Skeletal muscle satellite cell (primary cell): ENCODE measurements at regions not wholly inside any gene's neighbourhood (a gene's known extent, or its start where the extent isn't known, plus 50 kb on each side); places are given as distances from the start of the nearest gene placed in this dataset.

Source experiments
- H3K27me3 ChIP-seq: 2 replicates; pipeline ENCODE4 v1.7.0; 2013; ENCODE audit warnings: low read length; ENCODE audit not compliant: control insufficient read depth, insufficient read depth
- H3K36me3 ChIP-seq: 2 replicates; pipeline ENCODE4 v1.7.0; 2013; ENCODE audit warnings: mild to moderate bottlenecking, control low read depth, low read length; ENCODE audit not compliant: insufficient read depth
- H3K4me1 ChIP-seq: 2 replicates; pipeline ENCODE4 v1.7.0; 2013; ENCODE audit warnings: low read length; ENCODE audit not compliant: control insufficient read depth, insufficient read depth
- H3K4me2 ChIP-seq: 2 replicates; pipeline ENCODE4 v1.7.0; 2013; ENCODE audit warnings: mild to moderate bottlenecking, low read length
- H3K4me3 ChIP-seq: 2 replicates; pipeline ENCODE4 v1.7.0; 2013; ENCODE audit warnings: low read length
- H3K9ac ChIP-seq: 2 replicates; pipeline ENCODE4 v1.7.0; 2013; ENCODE audit warnings: mild to moderate bottlenecking, low read depth, low read length, moderate library complexity
- H3K9me3 ChIP-seq: replicated peaks from 2 replicates; pipeline ENCODE4 v1.7.0; 2013; ENCODE audit warnings: mild to moderate bottlenecking, control low read depth, low read length

DNA sequence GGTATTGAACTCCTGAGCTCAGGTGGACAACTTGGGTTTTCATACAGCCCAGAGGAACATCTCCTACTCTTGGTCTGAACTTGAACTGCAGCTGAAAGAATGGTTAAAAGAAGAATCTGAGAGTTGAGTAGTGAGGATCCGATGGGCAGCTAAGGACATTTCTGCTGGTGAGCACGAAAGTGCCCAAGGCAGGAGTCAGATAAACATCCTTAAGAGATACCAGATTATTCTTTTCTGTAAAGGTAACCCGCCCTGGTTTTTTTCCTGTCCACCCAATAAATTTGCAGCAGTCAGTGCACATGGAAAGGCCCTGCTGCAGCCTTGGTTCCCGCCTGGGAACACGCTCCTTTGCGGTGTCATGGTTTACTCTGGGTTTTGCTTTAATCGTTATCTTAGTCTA lies 78.4 kb upstream of the ARHGEF7 start:
- Histone ChIP-seq H3K27me3 (peaks cover 28% of the 10 kb centered on the region), H3K4me2 (no peak overlapping the region), H3K36me3 (no peaks in the 10 kb centered on the region), H3K4me3 (no peak overlapping the region), H3K9me3 (no peaks in the 10 kb centered on the region), H3K9ac (no peak overlapping the region), H3K4me1 (peaks cover 21% of the 10 kb centered on the region)

DNA sequence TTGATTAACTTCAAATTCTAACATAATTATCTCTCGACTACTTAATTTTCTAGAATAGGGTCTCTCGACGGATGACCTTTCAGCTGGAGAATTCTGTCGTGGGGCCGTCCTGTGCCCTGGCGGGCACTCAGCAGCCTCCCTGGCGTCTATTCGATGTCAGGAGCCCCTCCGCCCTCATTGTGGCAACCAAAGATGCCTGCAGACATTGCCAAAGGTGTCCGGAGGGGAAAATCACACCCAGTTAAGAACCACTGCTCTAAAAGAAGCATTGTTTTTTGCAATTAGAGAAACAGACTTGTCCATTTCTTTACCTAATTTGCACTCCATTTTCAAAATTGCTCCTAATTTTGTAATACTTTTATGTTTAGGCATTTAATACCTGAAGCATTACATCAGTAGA lies 79.2 kb upstream of the ARHGEF7 start:
- Histone ChIP-seq H3K27me3 (peaks cover 28% of the 10 kb centered on the region), H3K9me3 (no peaks in the 10 kb centered on the region), H3K4me2 (no peak overlapping the region), H3K36me3 (no peaks in the 10 kb centered on the region), H3K4me1 (peaks cover 30% of the 10 kb centered on the region), H3K9ac (no peak overlapping the region), H3K4me3 (no peak overlapping the region)

DNA sequence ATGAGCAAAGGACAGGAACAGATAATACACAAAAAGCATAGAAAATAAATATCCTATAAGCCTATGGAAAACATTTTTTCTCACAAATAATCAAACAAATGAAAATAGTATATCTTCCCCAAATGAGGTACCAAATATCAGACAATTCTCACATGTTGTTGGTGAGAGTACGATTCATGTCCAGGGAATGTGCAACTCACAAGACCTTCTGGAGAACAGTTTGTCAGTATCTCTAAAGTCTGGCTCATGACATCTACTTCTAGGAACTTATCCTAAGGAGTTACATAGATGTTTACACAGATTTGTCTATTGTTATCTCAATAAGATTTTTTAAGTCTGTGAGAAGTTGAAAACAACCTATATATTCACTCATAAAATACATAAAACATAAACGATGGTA lies 80.3 kb upstream of the ARHGEF7 start:
- Histone ChIP-seq H3K9me3 (no peaks in the 10 kb centered on the region), H3K36me3 (no peaks in the 10 kb centered on the region), H3K9ac (no peak overlapping the region), H3K4me3 (no peak overlapping the region), H3K27me3 (peaks cover 33% of the 10 kb centered on the region), H3K4me2 (no peak overlapping the region), H3K4me1 (peaks cover 36% of the 10 kb centered on the region)

DNA sequence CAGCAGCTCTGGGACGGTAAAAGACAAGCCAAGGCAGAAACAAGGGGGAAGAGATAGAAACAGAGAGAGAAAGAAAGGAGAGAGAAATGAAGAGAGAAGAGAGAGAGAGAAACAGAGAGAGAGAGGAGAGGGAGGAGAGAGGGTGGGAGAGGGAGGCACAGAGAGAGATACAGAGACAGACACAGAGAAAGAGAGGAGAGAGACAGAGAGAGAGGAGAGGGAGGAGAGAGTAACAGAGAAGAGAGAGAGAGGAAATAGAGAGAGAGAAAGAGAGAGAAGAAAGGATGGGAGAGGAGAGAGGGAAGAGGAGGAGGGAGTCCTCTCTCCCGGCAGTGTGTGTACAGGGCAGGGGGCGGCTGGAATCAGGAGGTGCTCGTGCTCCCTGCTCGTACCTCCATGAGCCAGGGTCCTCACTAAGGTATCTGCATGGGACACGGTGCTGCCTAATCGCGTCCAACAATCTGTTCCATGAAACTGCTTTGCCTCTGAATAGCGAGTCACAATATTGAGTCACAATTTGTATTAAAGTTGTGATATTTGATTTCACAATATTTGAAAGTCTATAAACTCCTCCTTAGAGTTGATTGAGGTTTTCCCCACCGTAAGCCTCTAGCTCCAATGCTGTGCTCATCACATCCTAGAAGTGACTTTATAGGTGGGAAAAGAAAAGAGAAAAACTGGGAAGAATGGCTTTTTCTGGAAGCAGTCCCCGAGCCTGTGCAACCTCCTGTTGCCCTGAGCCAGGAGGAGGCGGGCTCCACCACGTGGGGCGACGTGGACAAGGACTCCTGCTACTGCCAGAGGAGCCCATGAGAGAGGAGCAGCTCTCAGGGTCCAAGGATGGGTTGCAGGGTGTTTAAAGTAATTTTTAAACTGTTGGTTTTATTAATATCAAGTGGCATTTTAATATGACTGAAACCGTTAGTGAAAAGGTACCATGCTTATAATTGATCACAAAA lies 81.7 kb upstream of the ARHGEF7 start:
- Histone ChIP-seq H3K27me3 (peaks cover 25% of the 10 kb centered on the region), H3K9ac (no peak overlapping the region)

DNA sequence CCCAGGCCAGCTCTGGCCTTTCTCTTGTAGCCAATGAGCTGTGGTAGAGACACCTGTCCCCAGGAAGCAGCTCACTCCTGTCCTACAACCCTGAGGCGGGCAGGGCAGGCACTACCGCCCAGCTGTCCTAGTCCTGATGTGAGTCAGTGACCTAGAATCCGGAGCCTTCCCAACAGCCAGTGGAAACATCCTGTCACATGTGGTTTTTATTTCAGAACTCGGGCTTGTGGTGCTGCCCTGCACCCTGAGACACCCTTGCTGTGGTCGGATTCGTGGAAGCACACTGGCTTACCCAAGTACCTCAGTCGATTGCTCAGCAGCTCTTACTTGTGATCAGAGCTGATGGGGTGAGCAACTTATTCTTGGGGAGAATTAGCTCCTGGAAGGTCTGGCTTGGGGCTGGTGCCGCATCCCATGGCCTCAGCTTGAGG lies 83.6 kb upstream of the ARHGEF7 start:
- peak overlapping the region; percentile 13 for H3K4me2 ChIP-seq
- peak overlapping the region; percentile 26 for H3K9ac ChIP-seq
- peaks cover 16% of the 10 kb centered on the region for H3K27me3 ChIP-seq
- peaks cover 36% of the 10 kb centered on the region for H3K4me1 ChIP-seq
- H3K4me3 ChIP-seq, result no peak overlapping the region
- H3K36me3 ChIP-seq, result no peaks in the 10 kb centered on the region
- no peaks in the 10 kb centered on the region for H3K9me3 ChIP-seq

More for the DNA sequence above, 81.7 kb upstream of the ARHGEF7 start:
- H3K4me2 ChIP-seq, result no peak overlapping the region
- H3K4me3 ChIP-seq, result no peak overlapping the region
- H3K4me1 ChIP-seq, result peaks cover 36% of the 10 kb centered on the region
- no peaks in the 10 kb centered on the region for H3K9me3 ChIP-seq
- H3K36me3 ChIP-seq, result no peaks in the 10 kb centered on the region

DNA sequence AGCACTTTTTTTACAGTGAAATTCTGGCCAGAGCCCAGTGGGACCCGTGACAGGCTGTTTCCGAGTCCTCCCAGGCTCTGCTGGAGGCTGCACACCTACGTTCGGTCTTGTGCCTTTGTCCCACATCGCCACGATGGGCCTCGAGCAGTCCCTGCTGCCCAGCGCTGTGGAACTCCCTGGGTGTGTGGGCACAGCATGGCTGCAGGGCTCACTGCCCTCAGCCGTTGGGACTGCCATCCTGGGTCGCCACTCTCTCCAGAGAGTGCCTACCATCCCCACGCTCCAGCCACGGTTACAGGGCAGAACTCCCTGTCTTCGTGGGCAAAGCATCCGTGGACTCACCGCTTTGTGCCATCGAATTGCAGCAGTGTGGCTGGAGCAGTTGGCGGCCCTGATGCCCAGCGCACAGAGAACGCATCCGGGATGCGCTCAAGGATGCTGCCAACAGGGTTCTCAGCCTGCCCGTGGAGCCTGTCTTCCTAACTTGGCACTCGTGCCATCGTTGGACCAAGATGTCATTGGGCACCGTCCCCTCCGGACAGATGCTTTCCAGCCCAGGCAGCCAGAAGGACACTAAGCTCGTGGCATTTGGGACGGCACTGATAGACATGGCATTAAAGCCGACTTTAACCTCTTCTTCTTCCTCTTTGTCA lies 85.0 kb upstream of the ARHGEF7 start:
- Histone ChIP-seq H3K4me1 (peaks cover 36% of the 10 kb centered on the region), H3K4me2 (no peak overlapping the region), H3K9ac (no peak overlapping the region), H3K36me3 (no peaks in the 10 kb centered on the region), H3K4me3 (no peak overlapping the region), H3K27me3 (peaks cover 16% of the 10 kb centered on the region), H3K9me3 (no peaks in the 10 kb centered on the region)

DNA sequence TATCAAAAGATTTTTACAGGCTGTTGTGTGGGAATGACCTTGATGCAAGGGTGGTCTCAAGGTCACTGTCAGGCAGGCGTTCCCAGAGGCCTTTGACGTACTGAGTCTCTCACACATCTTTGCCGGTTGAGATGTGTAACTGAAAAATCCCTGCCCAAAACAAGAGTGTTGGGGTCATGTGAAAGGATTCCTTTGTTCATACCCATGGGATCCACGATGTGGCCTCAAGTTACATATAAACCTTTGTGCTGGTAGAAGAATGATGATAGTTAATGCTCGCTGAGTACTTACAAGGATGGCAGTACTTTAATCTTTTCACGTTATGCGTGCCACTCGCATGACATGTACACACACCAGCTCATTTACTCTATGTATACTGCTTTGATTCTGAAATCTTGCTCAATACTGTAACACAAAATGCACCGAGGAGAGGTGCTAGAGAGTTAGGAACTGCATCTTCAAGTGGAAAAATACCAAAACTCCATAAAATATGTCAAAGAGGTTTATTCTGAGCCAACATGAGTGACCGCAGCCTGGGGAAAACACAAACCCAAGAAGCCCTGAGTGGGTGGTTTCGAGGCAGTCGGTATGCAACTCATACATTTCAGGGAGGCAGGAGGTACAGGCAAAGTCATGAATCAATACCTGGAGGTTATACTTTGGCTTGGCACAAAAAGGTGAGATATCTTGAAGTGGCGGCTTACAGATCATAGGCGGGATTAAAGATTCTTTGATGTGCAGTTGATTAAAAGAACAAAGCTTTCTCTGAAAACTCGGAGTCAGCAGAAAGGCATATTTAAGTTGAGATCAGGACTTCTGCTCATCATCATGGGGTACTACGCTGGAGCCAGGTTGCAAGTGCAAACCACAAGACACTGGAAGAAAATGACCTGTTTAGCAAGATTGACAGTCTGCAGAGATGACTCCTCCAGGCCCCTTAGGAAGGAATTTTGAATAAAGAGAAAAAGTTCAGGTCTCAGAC lies 87.4 kb upstream of the ARHGEF7 start:
- H3K9ac ChIP-seq, result no peak overlapping the region
- no peak overlapping the region for H3K4me2 ChIP-seq
- no peaks in the 10 kb centered on the region for H3K9me3 ChIP-seq
- H3K27me3 ChIP-seq, result peaks cover 14% of the 10 kb centered on the region
- H3K4me1 ChIP-seq, result peaks cover 23% of the 10 kb centered on the region
- H3K4me3 ChIP-seq, result no peak overlapping the region
- H3K36me3 ChIP-seq, result no peaks in the 10 kb centered on the region

DNA sequence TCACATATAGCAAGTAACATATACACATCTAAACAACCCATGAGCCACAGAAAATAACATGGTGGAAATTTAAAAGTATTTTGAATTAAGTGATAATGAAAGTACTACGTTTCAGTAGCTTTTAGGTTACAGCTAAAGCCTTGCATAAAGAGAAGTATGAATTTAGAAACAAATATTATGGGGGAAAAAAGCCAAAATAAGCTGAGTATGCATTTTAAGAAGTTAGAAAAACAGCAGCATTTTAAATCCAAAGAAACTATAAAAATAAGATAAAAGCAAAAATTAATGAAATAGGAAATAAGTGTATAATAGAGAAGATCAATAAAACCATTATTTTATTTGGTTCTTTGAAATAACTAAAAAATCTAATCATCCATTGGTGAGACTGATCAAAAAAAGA lies 89.8 kb upstream of the ARHGEF7 start:
- no peak overlapping the region for H3K4me3 ChIP-seq
- no peak overlapping the region for H3K4me2 ChIP-seq
- H3K9ac ChIP-seq, result no peak overlapping the region
- peaks cover 13% of the 10 kb centered on the region for H3K9me3 ChIP-seq
- peaks cover under 1% of the 10 kb centered on the region for H3K4me1 ChIP-seq
- H3K36me3 ChIP-seq, result no peaks in the 10 kb centered on the region
- peaks cover 9% of the 10 kb centered on the region for H3K27me3 ChIP-seq

DNA sequence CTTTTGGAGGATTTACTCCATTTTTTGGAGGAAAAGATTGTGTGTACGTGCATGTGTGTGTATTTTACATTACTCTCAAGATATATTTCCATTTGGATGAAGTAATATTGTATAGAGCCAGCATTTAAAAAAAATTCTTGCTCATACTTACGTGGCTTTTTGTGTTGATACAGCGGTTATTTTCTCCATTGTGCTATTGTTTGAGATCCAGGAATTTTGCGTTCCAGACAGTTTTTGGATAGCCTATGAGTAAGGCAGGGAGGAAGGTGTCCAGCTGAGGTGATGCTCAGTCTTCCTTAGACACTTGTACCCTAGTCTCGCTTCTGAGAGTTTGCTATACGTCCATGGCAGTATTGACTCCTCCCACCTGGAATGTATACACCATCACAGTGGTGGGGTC lies 92.2 kb upstream of the ARHGEF7 start:
- H3K9me3 ChIP-seq, result peaks cover 13% of the 10 kb centered on the region
- H3K4me3 ChIP-seq, result no peak overlapping the region
- no peak overlapping the region for H3K9ac ChIP-seq
- H3K4me2 ChIP-seq, result no peak overlapping the region
- no peaks in the 10 kb centered on the region for H3K36me3 ChIP-seq
- H3K4me1 ChIP-seq, result no peaks in the 10 kb centered on the region
- H3K27me3 ChIP-seq, result no peaks in the 10 kb centered on the region

DNA sequence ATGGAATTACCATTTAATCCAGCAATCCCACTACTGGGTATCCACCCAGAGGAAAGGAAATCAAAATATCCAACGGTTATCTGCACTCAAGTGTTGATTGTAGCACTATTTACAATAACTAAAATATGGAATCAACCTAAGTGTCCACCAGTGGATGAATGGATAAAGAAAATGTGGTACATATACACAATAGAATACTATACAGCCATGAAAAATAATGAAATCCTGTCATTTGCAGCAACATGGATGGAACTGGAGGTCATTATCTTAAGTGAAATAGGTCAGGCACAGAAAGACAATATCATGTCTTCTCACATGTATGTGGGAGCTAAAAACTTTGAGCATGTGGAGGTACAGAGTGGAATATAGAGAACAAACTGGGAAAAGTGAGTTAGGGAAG lies 92.9 kb upstream of the ARHGEF7 start:
- Histone ChIP-seq H3K36me3 (no peaks in the 10 kb centered on the region), H3K4me1 (no peaks in the 10 kb centered on the region), H3K9me3 (peaks cover 13% of the 10 kb centered on the region), H3K27me3 (no peaks in the 10 kb centered on the region), H3K9ac (no peak overlapping the region), H3K4me2 (no peak overlapping the region), H3K4me3 (no peak overlapping the region)

DNA sequence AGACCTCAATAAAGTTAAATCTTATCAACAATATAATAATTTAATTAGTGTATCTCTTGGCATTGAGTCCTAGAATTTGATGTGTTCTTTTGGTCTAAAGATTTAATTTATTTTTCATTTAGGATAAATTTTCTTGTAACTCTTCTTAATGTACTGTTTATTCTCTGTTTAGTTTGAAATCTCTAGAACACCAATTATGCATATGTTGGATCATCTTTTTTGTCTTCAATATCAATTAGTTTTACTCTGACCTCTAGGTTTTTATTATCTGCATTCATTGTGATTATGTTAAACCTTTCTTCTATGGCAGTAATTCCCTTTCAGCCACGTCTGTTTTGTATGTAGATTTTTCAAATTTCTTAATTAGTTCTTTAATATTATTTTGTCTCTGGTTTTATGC lies 93.8 kb upstream of the ARHGEF7 start:
- Histone ChIP-seq H3K4me2 (no peak overlapping the region), H3K9ac (no peak overlapping the region), H3K4me1 (no peaks in the 10 kb centered on the region), H3K27me3 (no peaks in the 10 kb centered on the region), H3K9me3 (peaks cover 13% of the 10 kb centered on the region), H3K4me3 (no peak overlapping the region), H3K36me3 (no peaks in the 10 kb centered on the region)
